Myocyte (in vitro differentiated cells): ENCODE measurements at regions not wholly inside any gene's neighbourhood (a gene's known extent, or its start where the extent isn't known, plus 50 kb on each side); places are given as distances from the start of the nearest gene placed in this dataset.

Experiments used
- DNase-seq: peaks from one replicate; pipeline ENCODE4 v3.0.0-alpha.2; 2012; ENCODE audit warnings: low read depth

DNA sequence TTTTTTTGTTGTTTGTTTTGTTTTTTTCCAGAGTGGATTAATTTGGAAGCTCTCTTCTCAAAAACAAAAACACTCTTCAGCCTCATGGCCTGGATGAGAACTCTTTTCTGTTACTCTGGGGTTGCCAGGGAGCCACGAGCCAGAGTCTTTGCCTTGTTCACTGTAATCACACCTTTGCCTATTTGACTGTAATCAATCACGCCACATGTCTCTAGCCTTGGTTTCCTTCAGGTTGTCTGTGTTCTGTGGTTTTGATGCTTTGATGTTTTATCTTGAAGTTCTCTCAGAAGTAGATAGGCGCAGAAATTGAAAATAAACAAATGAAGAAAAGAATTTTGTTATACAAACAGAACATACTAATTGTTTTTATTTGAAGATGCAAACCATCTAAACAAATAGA lies 62.3 kb upstream of the IGF1R start:
- no peak for DNase-seq

DNA sequence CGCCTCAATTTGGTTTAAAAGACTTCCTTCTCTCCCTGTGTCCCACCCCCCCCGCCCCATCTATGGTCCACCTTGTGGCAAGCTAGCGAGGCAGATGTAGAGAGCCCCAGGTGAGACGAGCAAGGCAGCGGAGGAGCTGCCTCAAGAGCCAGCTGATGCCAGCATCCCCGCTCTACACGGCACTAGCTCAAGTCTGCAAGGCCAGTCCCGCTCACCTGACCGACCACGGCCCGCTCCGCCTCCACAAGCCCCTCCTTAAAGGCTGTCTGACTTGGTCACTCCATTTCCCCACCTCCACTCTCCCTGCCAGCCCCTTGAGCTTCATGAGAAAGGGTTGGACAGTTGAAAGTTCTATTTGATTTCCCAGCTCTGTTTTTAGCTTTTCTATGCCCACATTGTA lies 56.2 kb upstream of the IGF1R start:
- DNase-seq = no peak

DNA sequence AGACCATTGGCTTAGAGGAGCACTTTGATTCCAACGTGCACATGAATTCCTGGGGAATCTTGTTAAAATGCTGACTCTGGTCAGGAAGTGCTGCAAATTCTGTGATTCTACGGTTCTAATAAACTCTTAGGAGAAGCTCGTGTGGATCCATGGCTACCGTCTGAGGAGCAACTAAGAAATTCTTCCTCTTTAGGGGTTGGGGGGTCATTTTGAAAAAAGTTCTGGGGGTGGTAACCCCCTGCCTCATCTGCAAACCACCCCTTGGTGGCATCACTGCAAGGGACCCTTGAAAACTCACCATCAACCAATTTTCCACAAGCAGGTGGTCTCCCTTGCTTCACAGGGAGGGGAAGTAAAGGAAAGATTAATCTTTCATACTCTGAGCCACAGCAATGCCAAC lies 52.2 kb upstream of the IGF1R start:
- DNase-seq = no peak

DNA sequence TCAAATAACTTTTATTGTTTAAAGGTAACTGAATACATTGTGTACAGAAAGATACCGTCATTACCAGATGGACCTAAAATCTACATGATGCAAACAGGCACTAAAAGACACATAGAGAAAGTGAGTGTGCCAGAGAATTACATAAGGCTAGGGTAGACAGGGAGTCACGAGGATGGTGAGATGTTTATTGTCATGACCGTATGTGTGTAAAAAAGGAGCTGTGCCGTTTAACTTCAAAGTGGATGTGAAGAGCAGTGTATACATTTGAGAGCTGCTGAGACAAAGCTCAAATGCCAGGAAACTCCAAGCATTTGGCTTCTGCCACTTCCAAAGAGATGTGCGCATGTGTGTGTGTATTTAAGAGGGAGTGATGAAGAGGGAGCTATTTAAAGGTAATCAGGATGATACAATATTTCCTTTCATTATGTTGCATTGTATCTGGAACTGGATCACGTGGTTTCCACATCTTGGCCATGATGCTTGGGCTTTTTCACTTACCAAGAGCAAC lies 51.4 kb upstream of the IGF1R start:
- DNase-seq = no peak

DNA sequence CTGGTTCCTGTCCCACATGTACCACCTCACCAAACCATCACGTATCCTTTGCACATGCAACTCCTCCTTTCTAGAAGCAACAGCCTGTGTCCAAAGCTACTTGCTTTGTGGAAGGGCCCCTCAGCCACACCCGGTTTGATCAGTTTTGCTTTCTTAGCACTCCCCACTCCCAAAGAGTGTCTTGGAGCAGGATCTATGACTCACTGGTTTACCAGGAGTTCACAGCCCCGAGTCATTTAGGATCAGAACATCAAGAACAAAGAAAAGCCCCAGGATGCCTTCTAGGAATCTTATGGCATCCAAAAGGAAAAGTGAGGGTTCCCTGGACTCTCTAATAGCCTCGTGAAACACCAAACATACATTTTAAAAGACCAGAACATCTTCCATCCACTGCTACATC lies 50.7 kb upstream of the IGF1R start:
- DNase-seq = no peak
